Neural progenitor cell (in vitro differentiated cells): ENCODE measurements at regions not wholly inside any gene's neighbourhood (a gene's known extent, or its start where the extent isn't known, plus 50 kb on each side); places are given as distances from the start of the nearest gene placed in this dataset.

Experiments
- EZH2 ChIP-seq: fragments of 200-600 bp; sonication (generic); IDR thresholded peaks from 2 replicates; pipeline ENCODE4 v1.6.1; 2017; ENCODE audit warnings: antibody characterized with exemption, mild to moderate bottlenecking, moderate library complexity
- TF ChIP-seq, protein P1 (sequence below): fragments of 200-600 bp; sonication (generic); IDR thresholded peaks from 2 replicates; pipeline ENCODE4 v1.5.1; 2017; ENCODE audit warnings: antibody characterized with exemption, mild to moderate bottlenecking

DNA sequence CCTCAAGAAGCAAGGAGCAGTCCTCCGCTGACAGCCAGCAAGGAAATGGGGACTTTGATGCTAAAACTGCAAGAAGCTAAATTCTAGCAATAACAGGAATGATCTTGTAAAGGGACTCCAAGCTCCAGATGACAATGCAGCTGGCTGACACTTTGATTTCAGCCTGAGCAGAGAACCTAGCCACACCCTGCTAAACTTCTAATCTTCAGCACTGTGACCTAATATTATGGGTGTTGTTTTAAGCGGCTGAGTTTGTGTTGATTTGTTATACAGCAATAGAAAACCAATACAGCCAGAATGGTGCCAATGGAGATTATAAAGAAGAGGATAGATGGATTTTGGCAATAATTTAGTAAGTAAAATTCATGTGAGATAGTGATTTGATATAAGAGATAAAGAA, 196.7 kb upstream of the SPHKAP start:
- TF ChIP-seq EZH2, result no peak
- TF ChIP-seq, protein P1, sequence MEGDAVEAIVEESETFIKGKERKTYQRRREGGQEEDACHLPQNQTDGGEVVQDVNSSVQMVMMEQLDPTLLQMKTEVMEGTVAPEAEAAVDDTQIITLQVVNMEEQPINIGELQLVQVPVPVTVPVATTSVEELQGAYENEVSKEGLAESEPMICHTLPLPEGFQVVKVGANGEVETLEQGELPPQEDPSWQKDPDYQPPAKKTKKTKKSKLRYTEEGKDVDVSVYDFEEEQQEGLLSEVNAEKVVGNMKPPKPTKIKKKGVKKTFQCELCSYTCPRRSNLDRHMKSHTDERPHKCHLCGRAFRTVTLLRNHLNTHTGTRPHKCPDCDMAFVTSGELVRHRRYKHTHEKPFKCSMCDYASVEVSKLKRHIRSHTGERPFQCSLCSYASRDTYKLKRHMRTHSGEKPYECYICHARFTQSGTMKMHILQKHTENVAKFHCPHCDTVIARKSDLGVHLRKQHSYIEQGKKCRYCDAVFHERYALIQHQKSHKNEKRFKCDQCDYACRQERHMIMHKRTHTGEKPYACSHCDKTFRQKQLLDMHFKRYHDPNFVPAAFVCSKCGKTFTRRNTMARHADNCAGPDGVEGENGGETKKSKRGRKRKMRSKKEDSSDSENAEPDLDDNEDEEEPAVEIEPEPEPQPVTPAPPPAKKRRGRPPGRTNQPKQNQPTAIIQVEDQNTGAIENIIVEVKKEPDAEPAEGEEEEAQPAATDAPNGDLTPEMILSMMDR, result no peak
